Liver (tissue), 8 donors: ENCODE measurements at regions not wholly inside any gene's neighbourhood (a gene's known extent, or its start where the extent isn't known, plus 50 kb on each side); places are given as distances from the start of the nearest gene placed in this dataset.

Experiments
- DNase-seq: peaks from one replicate; pipeline ENCODE4 v3.0.0-alpha.2; 2017; ENCODE audit warnings: low spot score
- H3K27ac ChIP-seq, 2 donors: one replicate each; pipeline ENCODE4 v1.7.0; 2013; ENCODE audit warnings: inconsistent platforms in 2 of 2, low read length in 2 of 2, control low read depth in 1 of 2, low read depth in 1 of 2, mild to moderate bottlenecking in 1 of 2
- H3K27me3 ChIP-seq, 4 donors: one replicate each; pipeline versions ENCODE4 v1.6.1 to v1.7.0; 2013; ENCODE audit warnings: low read length in 3 of 4, inconsistent platforms in 1 of 4, mild to moderate bottlenecking in 1 of 4, moderate library complexity in 1 of 4; ENCODE audit not compliant: control insufficient read depth in 4 of 4, insufficient read depth in 4 of 4
- H3K36me3 ChIP-seq, 4 donors: one replicate each; pipeline versions ENCODE4 v1.6.1 to v1.7.0; 2013; ENCODE audit warnings: low read length in 3 of 4, mild to moderate bottlenecking in 3 of 4, low read depth in 1 of 4, moderate library complexity in 1 of 4; ENCODE audit not compliant: control insufficient read depth in 4 of 4, insufficient read depth in 3 of 4
- H3K4me1 ChIP-seq, 4 donors: one replicate each; pipeline versions ENCODE4 v1.6.1 to v1.7.0; 2013; ENCODE audit warnings: low read length in 3 of 4, mild to moderate bottlenecking in 3 of 4, moderate library complexity in 1 of 4; ENCODE audit not compliant: control insufficient read depth in 4 of 4, insufficient read depth in 4 of 4
- H3K4me3 ChIP-seq, 3 donors: one replicate each; pipeline versions ENCODE4 v1.6.1 to v1.7.0; 2013; ENCODE audit warnings: low read length in 3 of 3, control low read depth in 1 of 3, low read depth in 1 of 3, mild to moderate bottlenecking in 1 of 3
- H3K9ac ChIP-seq, 2 donors: one replicate each; pipeline ENCODE4 v1.7.0; 2013; ENCODE audit warnings: low read length in 2 of 2, mild to moderate bottlenecking in 2 of 2, moderate library complexity in 2 of 2, control low read depth in 1 of 2, low read depth in 1 of 2
- H3K9me3 ChIP-seq, 4 donors: one replicate each; pipeline versions ENCODE4 v1.6.1 to v1.7.0; 2013; ENCODE audit warnings: low read length in 3 of 4; ENCODE audit not compliant: control insufficient read depth in 4 of 4
- CTCF ChIP-seq: fragments of 150-350 bp; IDR thresholded peaks from 2 replicates; pipeline ENCODE4 v1.5.1; 2017; ENCODE audit warnings: improper control_type of control experiment, low read depth, low read length; ENCODE audit not compliant: missing input control
- FOXA1 ChIP-seq: IDR thresholded peaks from 2 replicates; pipeline ENCODE4 v1.6.1; 2016; ENCODE audit warnings: antibody characterized with exemption
- HNF4A ChIP-seq, 2 donors: conservative IDR thresholded peaks; 2 replicates each; pipeline ENCODE4 v1.6.1; 2016; ENCODE audit warnings: antibody characterized with exemption in 2 of 2, mild to moderate bottlenecking in 2 of 2
- MAX ChIP-seq: IDR thresholded peaks from 2 replicates; pipeline ENCODE4 v1.6.1; 2016; ENCODE audit warnings: antibody characterized with exemption
- NR2F2 ChIP-seq: IDR thresholded peaks from 2 replicates; pipeline ENCODE4 v1.6.1; 2016; ENCODE audit warnings: antibody characterized with exemption
- RAD21 ChIP-seq, 2 donors: IDR thresholded peaks; 2 replicates each; pipeline ENCODE4 v1.6.1; 2016; ENCODE audit warnings: antibody characterized with exemption in 2 of 2, mild to moderate bottlenecking in 2 of 2
- REST ChIP-seq: IDR thresholded peaks from 2 replicates; pipeline ENCODE4 v1.6.1; 2016; ENCODE audit warnings: antibody characterized with exemption, mild to moderate bottlenecking
- RXRA ChIP-seq, 2 donors: IDR thresholded peaks; 2 replicates each; pipeline ENCODE4 v1.6.1; 2017 to 2018; ENCODE audit warnings: antibody characterized with exemption in 2 of 2, mild to moderate bottlenecking in 1 of 2
- SP1 ChIP-seq: IDR thresholded peaks from 2 replicates; pipeline ENCODE4 v1.6.1; 2018; ENCODE audit warnings: antibody characterized with exemption, mild to moderate bottlenecking
- TAF1 ChIP-seq: conservative IDR thresholded peaks from 2 replicates; pipeline ENCODE4 v1.6.1; 2016; ENCODE audit warnings: antibody characterized with exemption, mild to moderate bottlenecking
- WGBS: extraction: QIAGEN DNeasy Blood & Tissue Kit; methylation state at CpG from one replicate; pipeline ENCODE4 v1.1.7; 2013; 5-methylcytosine and 5-hydroxymethylcytosine counted together
- donor health status: healthy.
- donor health status: healthy.
- donor health status: healthy.
- donor health status: healthy.
- donor health status: healthy.

GRCh38 chrX:120021927-120022326 is 55.6 kb downstream of the RHOXF2B start:
- H3K36me3 ChIP-seq = no peaks in the 10 kb centered on the region
- WGBS = 30% methylated on average over 3 of the region's 3 CpGs
- TF ChIP-seq TAF1 (no peak), HNF4A (conservative IDR thresholded peaks at IDR 0.05) (peak in 1 of 2 donors; percentile 22), MAX (no peak), RXRA (IDR thresholded peaks at IDR 0.05) (peak in 1 of 2 donors; percentile 15), NR2F2 (no peak), FOXA1 (no peak), CTCF (no peak)
- H3K4me1 ChIP-seq = no peaks in the 10 kb centered on the region
- DNase-seq = no peak
- no peak overlapping the region for H3K4me3 ChIP-seq
- H3K27ac ChIP-seq = no peak overlapping the region
- peaks cover 0 to 11% (median 0%) of the 10 kb centered on the region in 4 donors for H3K27me3 ChIP-seq
- no peak overlapping the region for H3K9ac ChIP-seq
- H3K9me3 ChIP-seq = no peaks in the 10 kb centered on the region

- Histone ChIP-seq H3K9me3 (no peaks in the 10 kb centered on the region), H3K4me3 (no peak overlapping the region), H3K9ac (no peak overlapping the region), H3K27me3 (peaks cover 0 to 15% (median 1%) of the 10 kb centered on the region in 4 donors), H3K36me3 (no peaks in the 10 kb centered on the region), H3K4me1 (peaks cover 3 to 7% (median 3%) of the 10 kb centered on the region in 4 donors), H3K27ac (no peak overlapping the region)
- 72% methylated on average over 4 of the region's 4 CpGs for WGBS
- no peak for DNase-seq
- TF ChIP-seq CTCF (no peak), RAD21 (IDR thresholded peaks at IDR 0.05) (no peak), HNF4A (conservative IDR thresholded peaks at IDR 0.05) (no peak), RXRA (IDR thresholded peaks at IDR 0.05) (no peak), FOXA1 (no peak)
Measured at GRCh38 chrX:120020305-120020704, 57.2 kb downstream of the RHOXF2B start.

GRCh38 chrX:120016068-120016441 is 61.4 kb downstream of the RHOXF2B start:
- TF ChIP-seq RAD21 (IDR thresholded peaks at IDR 0.05) (no peak), SP1 (no peak), CTCF (no peak), REST (no peak), HNF4A (conservative IDR thresholded peaks at IDR 0.05) (no peak)
- peaks cover 3 to 15% (median 9%) of the 10 kb centered on the region in 4 donors for H3K4me1 ChIP-seq
- DNase-seq = no peak
- H3K36me3 ChIP-seq = no peaks in the 10 kb centered on the region
- H3K9me3 ChIP-seq = no peaks in the 10 kb centered on the region
- WGBS = 10% methylated on average over 11 of the region's 11 CpGs
- no peak overlapping the region for H3K9ac ChIP-seq
- no peak overlapping the region for H3K4me3 ChIP-seq
- H3K27me3 ChIP-seq = peaks cover 0 to 18% (median 1%) of the 10 kb centered on the region in 4 donors
- no peak overlapping the region for H3K27ac ChIP-seq
